NCI-H2227 treated with DMSO at 0.1 percent for 48 hours (cell line): ENCODE measurements at regions not wholly inside any gene's neighbourhood (a gene's known extent, or its start where the extent isn't known, plus 50 kb on each side); places are given as distances from the start of the nearest gene placed in this dataset.

ENCODE experiments used
- DNase-seq: peaks from one replicate; lab custom pipeline; 2025; lab: John Stamatoyannopoulos, UW

DNA sequence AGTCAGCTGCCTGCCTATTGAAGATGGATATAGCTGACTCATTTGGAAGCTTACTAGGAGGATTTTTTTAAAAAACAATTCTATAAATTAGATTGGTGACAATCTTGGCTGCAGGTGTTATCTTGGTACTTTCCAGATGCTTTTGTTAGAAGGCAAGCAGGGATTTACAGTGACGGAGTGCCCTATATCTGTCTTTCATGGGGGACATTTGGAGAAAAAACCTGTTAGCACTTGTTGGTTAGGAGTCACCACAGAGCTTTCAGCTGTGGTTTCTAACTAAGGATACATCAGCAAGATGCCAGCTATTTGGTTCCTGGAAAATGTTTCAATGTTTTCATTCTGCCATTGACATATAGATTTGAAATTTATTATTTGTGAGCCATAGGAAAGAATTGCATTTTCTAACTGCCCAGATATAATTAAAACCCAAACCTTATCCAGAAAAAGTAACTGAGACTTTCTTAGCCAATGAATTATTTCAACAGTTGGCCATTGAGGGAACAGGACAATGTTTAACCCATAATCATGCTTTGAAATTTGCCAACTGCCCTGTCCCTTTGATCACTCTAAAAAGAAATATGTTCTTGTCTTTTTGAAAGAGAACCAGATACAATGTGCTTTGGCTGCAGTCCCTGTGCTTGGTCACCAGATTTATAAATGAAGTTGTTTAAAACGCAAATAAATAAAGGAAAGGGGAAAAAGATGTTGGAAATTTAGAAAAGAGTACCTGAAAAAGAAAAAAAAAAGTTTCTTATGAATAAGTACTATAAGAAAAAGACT lies 761.0 kb upstream of the CXADR start:
- no peak for DNase-seq

DNA sequence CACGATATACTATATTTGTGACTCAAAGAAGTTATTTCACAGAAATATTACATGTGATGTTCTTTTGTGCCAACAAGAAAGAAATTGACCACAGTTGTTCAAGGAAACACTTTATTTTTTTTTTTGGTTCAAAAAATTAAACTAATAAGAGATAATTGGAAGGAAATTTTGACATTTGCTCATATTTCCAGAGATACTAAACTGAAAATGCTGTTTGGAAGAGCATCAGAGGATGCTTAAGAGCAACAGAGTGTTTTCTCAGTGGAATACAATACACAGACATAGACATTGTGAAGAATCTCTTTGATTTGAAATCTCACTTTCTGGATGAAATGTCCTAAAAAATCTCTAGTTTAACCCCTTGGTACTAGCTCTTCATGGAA lies 760.4 kb upstream of the CXADR start:
- no peak for DNase-seq

GRCh38 chr21:16755061-16755460 lies 757.8 kb upstream of the CXADR start:
- DNase-seq: no peak

DNA sequence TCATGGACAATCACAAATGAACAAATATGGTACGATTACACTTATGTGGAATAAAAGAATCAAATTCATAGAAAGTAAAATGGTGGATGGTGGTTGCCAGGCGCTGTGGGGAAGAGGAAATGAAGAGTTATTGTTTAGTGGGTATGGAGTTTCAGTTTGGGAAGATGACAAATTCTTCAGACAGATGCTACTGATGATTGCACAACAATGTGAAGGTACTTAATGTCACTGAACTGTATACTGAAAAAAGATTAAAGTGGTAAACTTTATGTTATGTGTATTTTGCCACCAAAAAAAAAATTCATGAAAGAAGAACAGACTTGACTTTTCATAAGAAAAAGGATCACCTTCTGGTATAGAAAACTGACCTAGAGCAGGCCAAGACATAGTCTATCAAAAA lies 745.6 kb upstream of the CXADR start:
- no peak for DNase-seq

DNA sequence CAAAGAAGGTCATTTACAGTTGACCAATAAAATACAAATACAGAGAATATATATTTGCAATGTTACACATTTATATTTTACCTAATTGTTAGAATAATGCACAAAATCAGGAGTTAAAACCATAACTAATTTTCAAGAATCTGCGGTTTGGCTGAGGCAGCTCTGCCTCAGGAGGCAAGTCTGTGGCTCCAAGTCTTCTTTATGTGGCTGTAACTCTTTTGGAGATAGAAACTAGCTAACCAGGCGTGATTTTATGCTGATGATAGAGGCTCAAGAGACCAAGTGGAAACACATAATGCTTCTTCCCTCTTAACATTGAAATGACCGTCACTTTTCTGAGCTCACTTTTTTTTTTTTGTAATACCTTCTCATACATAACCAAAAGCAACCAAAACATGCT lies 744.7 kb upstream of the CXADR start:
- no peak for DNase-seq

GRCh38 chr21:16770266-16770665 lies 742.6 kb upstream of the CXADR start:
- no peak for DNase-seq

DNA sequence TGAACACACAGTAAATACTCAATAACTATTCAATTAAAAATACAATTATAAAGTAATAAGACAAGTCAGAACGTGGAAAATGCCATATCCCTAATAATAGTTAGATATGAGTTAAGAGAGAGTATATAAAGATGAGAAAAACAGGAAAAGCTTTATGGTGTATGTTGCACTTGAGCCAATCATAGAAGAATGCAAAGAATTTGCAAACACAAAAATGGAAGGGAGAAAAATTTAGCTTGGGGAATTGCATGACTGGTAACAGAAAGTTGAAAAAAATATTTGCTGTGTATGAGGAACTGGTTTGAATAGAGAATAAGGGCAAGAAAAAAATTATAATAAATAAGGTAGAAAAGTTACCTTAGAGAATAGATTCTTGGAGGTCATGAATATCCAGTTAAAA lies 739.6 kb upstream of the CXADR start:
- no peak for DNase-seq

DNA sequence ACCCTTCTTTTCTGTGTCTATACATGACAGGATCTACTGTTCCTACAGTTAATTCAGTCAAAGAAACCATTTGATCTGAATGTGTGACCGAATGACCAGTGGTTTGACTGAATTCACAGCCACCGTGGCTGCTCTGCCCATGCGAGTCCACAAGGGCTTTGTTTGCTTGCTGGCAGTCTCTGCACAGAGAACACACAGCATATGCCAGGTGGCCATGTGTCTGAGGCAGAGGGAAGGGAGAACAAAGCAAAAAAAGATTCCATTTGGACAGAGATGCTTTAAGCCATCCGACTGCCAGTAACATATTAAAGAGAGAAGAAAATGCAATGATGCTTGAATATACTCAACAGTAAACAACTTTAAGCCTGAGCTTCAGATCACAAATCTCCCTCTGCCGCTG lies 737.8 kb upstream of the CXADR start:
- DNase-seq: no peak

GRCh38 chr21:16777041-16777720 lies 735.7 kb upstream of the CXADR start:
- no peak for DNase-seq

GRCh38 chr21:16788584-16788983 lies 724.3 kb upstream of the CXADR start:
- DNase-seq: no peak

- no peak for DNase-seq
Measured at GRCh38 chr21:16789636-16790035, 723.2 kb upstream of the CXADR start.

DNA sequence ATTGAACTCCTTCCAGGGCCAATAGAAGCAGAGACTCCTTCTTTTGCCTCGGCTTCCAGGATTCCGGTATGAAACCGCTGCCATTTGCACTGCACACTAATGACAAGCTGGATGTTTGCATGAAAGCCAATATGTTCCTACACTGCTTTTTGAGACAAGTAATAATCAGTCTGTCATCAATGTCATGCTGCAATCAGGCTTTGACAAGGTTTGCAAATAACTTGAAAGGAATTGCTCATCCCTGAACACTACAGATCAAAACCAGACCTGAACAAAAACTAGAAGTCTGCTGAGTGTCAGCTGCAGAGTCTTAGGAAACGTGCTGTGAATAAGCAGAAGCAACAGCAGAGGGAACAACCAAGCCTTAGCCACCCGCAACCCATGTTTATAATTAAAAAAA lies 720.7 kb upstream of the CXADR start:
- DNase-seq: peak; percentile 40

- DNase-seq: no peak
Measured at GRCh38 chr21:16794950-16795349, 717.9 kb upstream of the CXADR start.

DNA sequence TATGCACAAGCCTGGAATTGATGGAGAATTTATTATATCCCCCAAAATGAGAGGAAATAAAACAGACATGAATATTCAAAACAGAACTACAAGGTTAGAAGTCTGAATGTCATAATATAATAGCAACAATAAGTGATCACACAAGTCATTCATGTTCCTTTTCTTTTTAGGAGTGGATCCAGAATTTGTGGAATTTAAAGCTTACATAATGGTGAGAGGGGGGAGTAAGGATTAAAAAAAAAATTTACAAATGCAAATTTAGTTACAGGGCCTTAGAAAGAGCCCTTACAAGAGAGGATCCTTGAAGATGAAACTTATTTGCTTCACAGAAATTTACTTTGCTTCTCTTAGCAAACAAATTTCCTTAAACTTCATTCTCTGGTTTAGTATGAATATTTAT lies 716.1 kb upstream of the CXADR start:
- no peak for DNase-seq

DNA sequence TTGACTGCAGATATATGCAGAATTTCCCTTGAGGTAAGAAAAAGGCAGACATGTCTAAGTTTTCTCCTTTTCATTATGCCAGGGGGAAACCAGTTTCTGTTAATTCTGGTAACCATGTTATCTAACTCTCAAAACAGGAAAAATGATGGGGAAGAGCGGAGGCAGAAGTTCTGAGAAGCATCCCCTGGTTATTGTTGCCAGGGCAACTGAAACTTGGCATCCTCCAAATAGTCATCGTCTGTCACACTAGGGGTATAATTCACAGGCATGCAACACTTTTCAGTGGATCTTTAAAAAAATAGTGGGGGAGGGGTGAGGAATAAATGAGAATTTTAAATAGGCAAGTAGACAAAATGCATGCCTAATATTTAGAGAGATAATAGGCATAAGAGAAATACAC lies 715.3 kb upstream of the CXADR start:
- peak; percentile 5 for DNase-seq

- DNase-seq: no peak
Measured at GRCh38 chr21:16797966-16798365, 714.9 kb upstream of the CXADR start.

GRCh38 chr21:16800536-16801275 lies 712.1 kb upstream of the CXADR start:
- DNase-seq: no peak

- DNase-seq: no peak
Measured at GRCh38 chr21:16811011-16811410, 701.8 kb upstream of the CXADR start.

DNA sequence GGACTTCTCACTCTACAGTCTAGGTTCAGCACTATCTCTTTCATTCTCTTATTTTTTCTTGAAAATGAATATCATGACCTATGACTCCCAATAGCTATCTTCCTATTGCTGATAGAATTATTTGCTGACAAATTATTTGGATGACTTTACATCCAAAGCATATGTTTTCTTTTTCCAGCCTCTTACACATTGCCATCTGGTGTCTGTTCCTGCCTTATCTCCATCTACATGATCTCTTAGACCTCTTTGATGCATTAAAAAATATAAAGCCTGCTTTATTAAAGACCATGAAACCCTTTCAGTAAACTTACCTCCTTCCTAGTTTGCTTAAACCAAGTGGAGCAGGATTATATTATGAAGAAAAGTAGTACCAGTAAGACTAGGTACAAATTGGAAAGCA lies 700.9 kb upstream of the CXADR start:
- no peak for DNase-seq

GRCh38 chr21:16815243-16815642 lies 697.6 kb upstream of the CXADR start:
- DNase-seq: no peak

GRCh38 chr21:16821588-16821987 lies 691.3 kb upstream of the CXADR start:
- DNase-seq: no peak

GRCh38 chr21:16829532-16829931 lies 683.3 kb upstream of the CXADR start:
- DNase-seq: no peak

DNA sequence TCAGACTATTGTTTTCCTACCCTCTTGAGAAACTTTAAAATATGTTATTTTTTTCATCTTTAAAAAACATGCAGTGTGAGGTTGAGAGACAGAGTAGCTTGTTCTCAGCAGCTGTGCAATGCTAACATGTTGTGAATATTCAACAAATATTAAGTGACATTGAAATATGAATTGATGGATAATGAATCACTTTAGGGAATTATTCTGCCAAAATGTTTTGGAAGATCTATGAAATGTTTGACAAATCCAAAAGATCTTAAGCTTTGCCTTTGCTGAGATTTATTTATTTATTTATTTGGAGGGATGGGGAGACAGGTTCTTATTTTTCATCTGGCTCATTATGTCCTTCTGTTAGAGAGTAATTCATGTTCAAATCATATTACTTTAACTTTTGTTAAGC lies 680.1 kb upstream of the CXADR start:
- DNase-seq: no peak
